ENCODE measurements at regions not wholly inside any gene's neighbourhood (a gene's known extent, or its start where the extent isn't known, plus 50 kb on each side); places are given as distances from the start of the nearest gene placed in this dataset.

DNA sequence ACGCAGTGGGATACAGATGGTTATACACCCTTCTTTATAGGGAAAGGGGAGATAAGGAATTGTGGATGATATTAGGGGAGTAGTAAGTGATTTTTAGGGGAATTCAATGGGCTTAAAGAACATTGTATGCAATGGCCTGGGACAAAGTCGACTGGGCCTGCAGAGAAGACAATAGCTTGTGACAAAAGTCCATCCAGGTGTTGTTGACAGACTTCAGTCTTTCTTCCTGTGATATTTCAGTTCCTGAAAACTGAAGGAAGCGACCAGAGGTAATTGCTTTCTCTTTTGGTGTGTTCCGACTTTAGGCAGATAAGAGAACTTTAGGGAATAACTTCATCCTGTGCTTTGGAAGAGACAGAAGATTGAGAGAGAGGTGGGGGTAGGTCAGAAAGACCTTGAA is 83.1 kb upstream of the NEUROD1 start:
- H3K4me3 ChIP-seq (ENCODE audit: low read length), result no peak overlapping the region
- POLR2A ChIA-PET, result no interaction called here
- Mint-ChIP-seq H3K27ac (no peak overlapping the region), H3K4me1 (ENCODE audit: low read depth) (no peaks in the 10 kb centered on the region), H3K27me3 (peaks cover 10% of the 10 kb centered on the region), H3K9me3 (no peaks in the 10 kb centered on the region), H3K36me3 (ENCODE audit: low read depth) (no peaks in the 10 kb centered on the region), H3K4me3 (no peak overlapping the region)
- CTCF ChIA-PET, result no interaction called here
- TF ChIP-seq, protein P1, sequence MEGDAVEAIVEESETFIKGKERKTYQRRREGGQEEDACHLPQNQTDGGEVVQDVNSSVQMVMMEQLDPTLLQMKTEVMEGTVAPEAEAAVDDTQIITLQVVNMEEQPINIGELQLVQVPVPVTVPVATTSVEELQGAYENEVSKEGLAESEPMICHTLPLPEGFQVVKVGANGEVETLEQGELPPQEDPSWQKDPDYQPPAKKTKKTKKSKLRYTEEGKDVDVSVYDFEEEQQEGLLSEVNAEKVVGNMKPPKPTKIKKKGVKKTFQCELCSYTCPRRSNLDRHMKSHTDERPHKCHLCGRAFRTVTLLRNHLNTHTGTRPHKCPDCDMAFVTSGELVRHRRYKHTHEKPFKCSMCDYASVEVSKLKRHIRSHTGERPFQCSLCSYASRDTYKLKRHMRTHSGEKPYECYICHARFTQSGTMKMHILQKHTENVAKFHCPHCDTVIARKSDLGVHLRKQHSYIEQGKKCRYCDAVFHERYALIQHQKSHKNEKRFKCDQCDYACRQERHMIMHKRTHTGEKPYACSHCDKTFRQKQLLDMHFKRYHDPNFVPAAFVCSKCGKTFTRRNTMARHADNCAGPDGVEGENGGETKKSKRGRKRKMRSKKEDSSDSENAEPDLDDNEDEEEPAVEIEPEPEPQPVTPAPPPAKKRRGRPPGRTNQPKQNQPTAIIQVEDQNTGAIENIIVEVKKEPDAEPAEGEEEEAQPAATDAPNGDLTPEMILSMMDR (IDR thresholded peaks at IDR 0.05), result no peak
- H3K36me3 ChIP-seq (ENCODE audit: insufficient read depth, low read length), result no peaks in the 10 kb centered on the region
- no peaks in the 10 kb centered on the region for H3K9me3 ChIP-seq (ENCODE audit: control insufficient read depth in 1 of 2, insufficient read depth in 1 of 2, low read length in 2 of 2)
- H3K4me1 ChIP-seq (ENCODE audit: insufficient read depth, low read length), result no peaks in the 10 kb centered on the region
- intact Hi-C loops (cut with DNase I, micrococcal nuclease), result no loop called here
- ATAC-seq (ENCODE audit: poor library complexity) (no peak), DNase-seq (no peak)
- no peak overlapping the region for H3K27ac ChIP-seq (ENCODE audit: low read depth in 1 of 2, low read length in 2 of 2)
- H3K27me3 ChIP-seq (ENCODE audit: control insufficient read depth in 1 of 2, insufficient read depth in 2 of 2, low read length in 2 of 2), result no peaks in the 10 kb centered on the region

DNA sequence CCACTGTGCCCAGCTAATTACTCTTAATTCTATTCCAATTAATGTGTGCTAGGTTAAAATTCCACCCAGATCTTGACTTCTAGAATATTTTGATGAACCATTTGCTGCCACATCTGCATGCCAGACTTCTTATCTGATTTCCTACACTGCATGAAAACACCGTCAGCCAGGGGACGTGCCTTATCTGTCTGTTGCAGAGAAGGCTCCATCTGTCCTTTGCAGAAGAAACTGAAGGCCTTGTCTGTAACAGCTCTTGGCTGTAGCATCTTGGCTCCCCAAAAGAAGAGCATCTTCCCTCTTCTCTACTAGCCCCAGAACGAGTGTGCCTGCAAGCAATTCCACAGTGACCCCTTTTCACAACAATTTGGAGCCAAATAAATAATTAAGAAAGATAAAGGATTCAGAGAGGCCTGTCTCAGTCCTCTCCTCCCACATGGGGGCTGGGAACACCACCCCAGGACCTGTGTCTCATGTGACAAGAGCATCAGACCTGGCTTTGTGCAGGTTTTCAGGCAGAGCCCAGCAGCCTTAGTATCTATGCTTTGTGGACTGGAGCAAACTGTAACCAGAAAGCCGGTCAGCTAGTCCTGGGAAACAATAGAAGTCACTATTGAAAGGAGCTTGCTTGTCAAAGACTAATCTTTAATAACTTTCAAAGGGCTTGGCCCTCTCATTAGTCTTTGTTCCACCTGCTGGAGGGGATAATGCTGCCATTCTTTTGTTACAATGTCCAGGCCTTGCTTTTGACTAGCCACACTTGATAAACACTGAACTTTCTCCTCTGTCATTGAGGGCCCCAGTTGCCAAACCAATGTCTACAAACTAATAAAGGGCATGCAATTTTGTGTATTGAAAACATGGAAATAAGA is 84.0 kb upstream of the NEUROD1 start:
- no peak overlapping the region for H3K27ac Mint-ChIP-seq
- POLR2A ChIA-PET, result no interaction called here

DNA sequence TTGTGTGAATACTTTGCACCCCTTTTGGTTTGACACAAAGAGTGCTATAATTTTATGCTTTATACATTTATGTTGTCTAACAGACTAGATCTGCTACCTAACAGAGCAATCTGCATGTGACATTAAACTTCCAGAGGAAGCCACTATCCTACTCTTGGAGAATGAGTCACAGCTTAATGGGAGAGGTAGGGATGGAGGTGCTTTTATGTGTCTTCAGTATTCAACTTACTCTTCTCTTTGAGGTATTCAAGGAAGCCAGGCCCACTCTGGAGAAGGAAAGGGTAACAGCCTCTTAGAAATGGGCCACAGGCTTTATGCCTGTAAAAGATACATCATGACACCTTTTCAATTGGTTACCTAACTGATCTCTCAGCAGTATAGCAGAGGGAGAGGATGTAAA is 85.8 kb upstream of the NEUROD1 start:
- H3K4me3 ChIP-seq (ENCODE audit: low read length), result no peak overlapping the region
- H3K4me1 ChIP-seq (ENCODE audit: insufficient read depth, low read length), result no peaks in the 10 kb centered on the region
- no peak for ATAC-seq (ENCODE audit: poor library complexity)
- no peaks in the 10 kb centered on the region for H3K9me3 ChIP-seq (ENCODE audit: control insufficient read depth in 1 of 2, insufficient read depth in 1 of 2, low read length in 2 of 2)
- H3K36me3 ChIP-seq (ENCODE audit: insufficient read depth, low read length), result no peaks in the 10 kb centered on the region
- POLR2A ChIA-PET, result no interaction called here
- H3K27ac Mint-ChIP-seq, result no peak overlapping the region
- intact Hi-C loops (cut with DNase I, micrococcal nuclease), result no loop called here
- DNase-seq, result no peak
- TF ChIP-seq, protein P1 (IDR thresholded peaks at IDR 0.05), result no peak
- CTCF ChIA-PET, result no interaction called here
- H3K9me3 Mint-ChIP-seq, result no peaks in the 10 kb centered on the region
- no peaks in the 10 kb centered on the region for H3K4me1 Mint-ChIP-seq (ENCODE audit: low read depth)
- no peaks in the 10 kb centered on the region for H3K36me3 Mint-ChIP-seq (ENCODE audit: low read depth)
- H3K4me3 Mint-ChIP-seq, result no peak overlapping the region
- H3K27me3 ChIP-seq (ENCODE audit: control insufficient read depth in 1 of 2, insufficient read depth in 2 of 2, low read length in 2 of 2), result no peaks in the 10 kb centered on the region
- no peak overlapping the region for H3K27ac ChIP-seq (ENCODE audit: low read depth in 1 of 2, low read length in 2 of 2)
- peaks cover 5% of the 10 kb centered on the region for H3K27me3 Mint-ChIP-seq

More for the DNA sequence above, 84.0 kb upstream of the NEUROD1 start:
- Histone ChIP-seq H3K27ac (ENCODE audit: low read depth in 1 of 2, low read length in 2 of 2) (no peak overlapping the region), H3K36me3 (ENCODE audit: insufficient read depth, low read length) (no peaks in the 10 kb centered on the region), H3K4me3 (ENCODE audit: low read length) (no peak overlapping the region), H3K9me3 (ENCODE audit: control insufficient read depth in 1 of 2, insufficient read depth in 1 of 2, low read length in 2 of 2) (no peaks in the 10 kb centered on the region), H3K4me1 (ENCODE audit: insufficient read depth, low read length) (no peaks in the 10 kb centered on the region), H3K27me3 (ENCODE audit: control insufficient read depth in 1 of 2, insufficient read depth in 2 of 2, low read length in 2 of 2) (no peaks in the 10 kb centered on the region)
- Mint-ChIP-seq H3K4me3 (no peak overlapping the region), H3K27me3 (peaks cover 5% of the 10 kb centered on the region), H3K4me1 (ENCODE audit: low read depth) (no peaks in the 10 kb centered on the region), H3K9me3 (no peaks in the 10 kb centered on the region), H3K36me3 (ENCODE audit: low read depth) (no peaks in the 10 kb centered on the region)
- TF ChIP-seq, protein P1 (IDR thresholded peaks at IDR 0.05), result no peak
- ATAC-seq (ENCODE audit: poor library complexity) (no peak), DNase-seq (no peak)
- intact Hi-C loops (cut with DNase I, micrococcal nuclease), result no loop called here
- CTCF ChIA-PET, result interaction anchor here (0.6 kb wide), 2 partner anchors 42 to 125 kb away, joined by 3 read pairs; no protein-coding TSS in a partner anchor

All from CD4-positive, alpha-beta T cell (primary cell).